ENCODE measurements at regions not wholly inside any gene's neighbourhood (a gene's known extent, or its start where the extent isn't known, plus 50 kb on each side); places are given as distances from the start of the nearest gene placed in this dataset.
A peak's percentile ranks its signal among the peaks of the same experiment; 100 is the strongest.

DNA sequence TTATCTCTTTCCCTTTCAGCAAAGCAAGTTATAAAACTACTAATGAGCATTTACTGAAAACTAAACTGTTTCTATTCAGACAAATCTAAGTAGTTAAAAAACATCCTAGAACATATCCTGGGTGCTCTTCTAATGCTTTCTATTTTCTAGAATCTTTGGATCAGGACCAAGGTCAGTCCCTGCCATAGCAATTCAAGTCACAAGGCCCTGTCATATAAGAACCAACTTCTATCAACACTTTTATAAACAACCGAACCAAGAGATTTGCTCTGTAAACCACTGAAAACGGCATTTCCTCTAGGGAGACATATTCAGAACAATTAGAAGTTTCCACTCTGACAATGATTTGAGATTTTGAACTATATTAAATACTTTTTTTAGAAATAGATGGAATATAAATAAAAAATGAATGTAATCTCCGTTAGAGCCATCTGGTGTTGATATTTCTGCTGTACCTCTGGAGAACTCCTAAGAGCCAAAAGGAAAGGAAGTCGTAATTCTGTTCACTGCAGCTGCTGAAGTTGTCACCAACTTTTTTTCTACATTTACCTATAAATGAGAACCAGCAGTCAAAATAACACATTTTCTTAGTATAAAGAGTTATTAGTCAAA is 51.4 kb upstream of the LGSN start:
- whole genome bisulfite sequencing (ENCODE audit: insufficient coverage, low coverage, low lambda C conversion rate, missing lambda C conversion rate) = 70% methylated on average over 4 of the region's 4 CpGs

DNA sequence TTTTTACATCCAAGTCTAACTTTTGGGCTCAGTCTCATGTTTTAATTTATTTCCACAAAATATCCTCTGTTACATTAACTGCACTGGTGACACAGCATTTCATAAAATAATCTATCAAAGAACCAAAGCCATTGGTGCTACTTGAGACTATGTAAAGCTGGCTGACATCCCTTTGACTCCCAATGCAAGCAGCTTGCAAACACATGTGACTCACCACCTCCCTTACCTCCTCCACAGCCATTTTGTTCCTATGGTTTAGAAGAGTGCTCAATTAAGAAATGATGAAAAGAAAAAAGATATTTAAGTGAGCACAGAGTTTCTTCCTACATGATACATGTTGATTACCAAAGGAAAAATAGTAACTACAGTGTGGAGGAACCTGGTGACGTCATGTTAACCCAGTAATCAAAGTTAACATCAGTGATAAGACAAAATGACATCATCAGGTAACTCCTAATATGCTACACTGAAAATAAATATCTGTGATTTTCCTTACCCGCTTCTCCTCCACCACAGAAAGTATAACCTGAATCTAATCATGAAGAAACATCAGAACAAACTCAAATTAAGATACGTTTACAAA is 53.3 kb upstream of the LGSN start:
- Histone ChIP-seq H3K36me3 (no peaks in the 10 kb centered on the region), H3K27me3 (no peaks in the 10 kb centered on the region), H3K4me3 (no peak overlapping the region), H3K4me1 (no peaks in the 10 kb centered on the region), H3K27ac (no peak overlapping the region), H3K9me3 (no peaks in the 10 kb centered on the region)
- WGBS (ENCODE audit: insufficient coverage, low coverage, low lambda C conversion rate, missing lambda C conversion rate) = 76% methylated on average over 3 of the region's 3 CpGs
- DNase-seq = no peak
- TF ChIP-seq CTCF (IDR thresholded peaks at IDR 0.05) (no peak), POLR2A (IDR thresholded peaks at IDR 0.05) (no peak)
- ATAC-seq = no peak
- intact Hi-C loops (cut with DNase I) = no loop called here

More for the DNA sequence above, 51.4 kb upstream of the LGSN start:
- H3K27me3 ChIP-seq = no peaks in the 10 kb centered on the region
- DNase-seq (no peak), ATAC-seq (no peak)
- H3K36me3 ChIP-seq = no peaks in the 10 kb centered on the region
- TF ChIP-seq POLR2A (IDR thresholded peaks at IDR 0.05) (no peak), CTCF (IDR thresholded peaks at IDR 0.05) (no peak)
- H3K4me1 ChIP-seq = no peaks in the 10 kb centered on the region
- no peak overlapping the region for H3K27ac ChIP-seq
- no peak overlapping the region for H3K4me3 ChIP-seq
- intact Hi-C loops (cut with DNase I) = no loop called here
- H3K9me3 ChIP-seq = no peaks in the 10 kb centered on the region

DNA sequence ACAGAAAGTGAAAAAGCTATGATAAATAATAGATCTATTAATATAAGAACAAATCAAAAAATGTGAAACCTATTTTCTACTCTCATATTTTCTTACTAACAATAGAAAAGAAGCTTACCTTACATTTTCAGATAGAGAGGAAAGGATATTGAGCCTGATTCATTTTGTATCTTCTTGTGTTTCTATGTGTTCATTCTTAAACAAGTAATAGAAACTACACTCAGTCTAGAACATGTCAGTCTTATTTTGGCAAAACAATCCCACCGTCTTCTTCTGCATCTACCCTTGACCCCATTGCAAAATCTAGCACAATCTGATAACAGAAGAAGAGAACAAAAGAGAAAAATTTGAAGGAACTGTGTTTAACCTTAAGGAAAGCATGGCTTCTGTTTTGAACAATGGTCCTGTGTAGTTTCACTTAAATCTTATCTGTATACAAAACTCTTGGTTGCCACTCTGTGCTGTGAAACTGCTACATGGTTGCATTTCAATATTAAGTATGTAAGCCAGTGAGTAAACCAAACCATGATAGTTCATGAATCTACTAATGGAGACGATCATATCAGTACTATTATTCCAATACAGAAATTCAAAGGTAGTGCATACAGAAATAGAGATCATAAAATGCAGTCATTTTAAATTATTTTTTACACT is 69.5 kb upstream of the LGSN start:
- Histone ChIP-seq H3K27me3 (no peaks in the 10 kb centered on the region), H3K36me3 (no peaks in the 10 kb centered on the region), H3K27ac (no peak overlapping the region), H3K4me1 (peaks cover 0 to 16% (median 7%) of the 10 kb centered on the region in 4 donors), H3K9me3 (no peaks in the 10 kb centered on the region), H3K4me3 (no peak overlapping the region)
- ATAC-seq (no peak), DNase-seq (no peak)
- intact Hi-C loops (cut with DNase I) = no loop called here
- 46% methylated on average over 2 of the region's 2 CpGs for WGBS (ENCODE audit: insufficient coverage, low coverage, low lambda C conversion rate, missing lambda C conversion rate)
- TF ChIP-seq POLR2A (IDR thresholded peaks at IDR 0.05) (no peak), CTCF (IDR thresholded peaks at IDR 0.05) (no peak)

DNA sequence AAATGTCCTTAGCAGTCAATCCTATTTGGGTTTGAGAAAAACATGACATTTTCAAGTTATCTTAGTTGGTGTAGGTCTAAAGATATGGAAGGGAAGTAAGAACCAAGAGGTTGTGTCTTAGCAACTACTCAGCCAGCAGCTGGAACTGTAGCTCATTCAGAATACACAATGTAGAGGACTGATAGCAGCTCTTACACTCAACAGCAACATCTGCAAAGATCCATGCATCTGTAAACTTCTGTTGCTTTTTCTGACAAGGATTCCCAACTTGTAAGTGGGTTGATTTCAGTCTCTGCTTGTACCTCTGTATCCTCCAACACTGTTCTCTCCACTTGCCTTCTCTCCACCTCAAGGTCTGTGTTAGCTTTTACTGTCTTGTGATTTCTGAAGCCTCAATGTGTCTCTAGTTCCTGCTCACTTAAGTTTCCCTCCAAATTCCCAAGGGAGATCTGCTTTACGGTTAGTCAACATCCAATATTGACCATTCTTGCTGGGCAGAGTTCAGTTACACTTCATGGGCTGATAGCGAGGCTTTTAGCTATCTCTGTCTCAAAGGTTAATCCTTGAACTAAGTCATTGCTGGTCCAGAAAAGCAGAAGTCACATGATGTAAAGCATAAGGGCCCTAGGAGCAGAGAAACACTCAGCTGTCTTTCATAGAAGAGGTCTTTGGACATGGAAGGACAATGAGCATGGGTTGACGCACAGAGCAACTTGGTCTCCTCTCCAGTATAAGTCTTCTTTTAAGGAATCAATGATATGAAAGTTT is 71.6 kb upstream of the LGSN start:
- peak in 1 of 3 donors; percentile 55 for DNase-seq
- intact Hi-C loops (cut with DNase I) = no loop called here

More for the DNA sequence above, 71.6 kb upstream of the LGSN start:
- ATAC-seq = peak; percentile 91 to 98 (median 94)
- Histone ChIP-seq H3K4me1 (peaks cover 0 to 16% (median 7%) of the 10 kb centered on the region in 4 donors), H3K36me3 (no peaks in the 10 kb centered on the region), H3K9me3 (no peaks in the 10 kb centered on the region), H3K4me3 (no peak overlapping the region), H3K27ac (peak overlapping the region; percentile 70 to 93 (median 84)), H3K27me3 (no peaks in the 10 kb centered on the region)
- 31% methylated on average over 3 of the region's 3 CpGs for WGBS (ENCODE audit: insufficient coverage, low coverage, low lambda C conversion rate, missing lambda C conversion rate)
- TF ChIP-seq POLR2A (IDR thresholded peaks at IDR 0.05) (no peak), CTCF (IDR thresholded peaks at IDR 0.05) (no peak)

All from right lobe of liver (tissue), 6 donors.